Loucy (cell line): ENCODE measurements at regions not wholly inside any gene's neighbourhood (a gene's known extent, or its start where the extent isn't known, plus 50 kb on each side); places are given as distances from the start of the nearest gene placed in this dataset.

Experiments
- H2AFZ ChIP-seq: fragments of 200-600 bp; sonication (generic); 2 replicates; pipeline ENCODE4 v1.6.0; 2016; ENCODE audit warnings: antibody characterized with exemption, mild to moderate bottlenecking, low read length, moderate library complexity
- H3F3A ChIP-seq: fragments of 200-600 bp; 2 replicates; pipeline ENCODE4 v1.6.0; 2016; ENCODE audit warnings: antibody characterized with exemption, low read depth, mild to moderate bottlenecking
- H3K27me3 ChIP-seq: fragments of 200-600 bp; sonication (generic); 2 replicates; pipeline ENCODE4 v1.6.1; 2014; ENCODE audit warnings: low read length, mild to moderate bottlenecking; ENCODE audit not compliant: insufficient read depth, poor library complexity, severe bottlenecking
- H3K36me3 ChIP-seq: fragments of 200-600 bp; sonication (generic); 2 replicates; pipeline ENCODE4 v1.6.1; 2016; ENCODE audit warnings: low read length; ENCODE audit not compliant: insufficient read depth
- H3K4me1 ChIP-seq: fragments of 200-600 bp; sonication (generic); 2 replicates; pipeline ENCODE4 v1.5.1; 2014; ENCODE audit warnings: low read length, mild to moderate bottlenecking; ENCODE audit not compliant: insufficient read depth, poor library complexity, severe bottlenecking
- H3K4me2 ChIP-seq: fragments of 200-600 bp; sonication (generic); 2 replicates; pipeline ENCODE4 v1.6.0; 2014; ENCODE audit warnings: antibody characterized with exemption, low read length, low read depth, mild to moderate bottlenecking; ENCODE audit not compliant: poor library complexity, severe bottlenecking
- H3K4me3 ChIP-seq: fragments of 200-600 bp; sonication (generic); 2 replicates; pipeline ENCODE4 v1.5.1; 2014; ENCODE audit warnings: low read length, mild to moderate bottlenecking, mixed read lengths; ENCODE audit not compliant: poor library complexity, severe bottlenecking
- H3K79me2 ChIP-seq: fragments of 200-600 bp; sonication (generic); 2 replicates; pipeline ENCODE4 v1.6.1; 2014; ENCODE audit warnings: low read length; ENCODE audit not compliant: insufficient read depth
- H3K9ac ChIP-seq: fragments of 200-600 bp; sonication (generic); 2 replicates; pipeline ENCODE4 v1.6.0; 2014; ENCODE audit warnings: mild to moderate bottlenecking, low read depth, low read length, moderate library complexity; ENCODE audit not compliant: poor library complexity, severe bottlenecking
- H3K9me2 ChIP-seq: fragments of 200-600 bp; sonication (generic); replicated peaks from 2 replicates; pipeline ENCODE4 v1.6.1; 2016; ENCODE audit warnings: low read depth, low read length, mixed read lengths
- H3K9me3 ChIP-seq: fragments of 200-600 bp; sonication (generic); 2 replicates; pipeline ENCODE4 v1.6.1; 2014; ENCODE audit warnings: mild to moderate bottlenecking, antibody characterized with exemption, low read length, low read depth; ENCODE audit not compliant: insufficient read depth
- H4K20me1 ChIP-seq: fragments of 200-600 bp; sonication (generic); 2 replicates; pipeline ENCODE4 v1.6.0; 2014; ENCODE audit warnings: antibody characterized with exemption, low read length, mild to moderate bottlenecking; ENCODE audit not compliant: insufficient read depth, poor library complexity, severe bottlenecking
- EZH2phosphoT487 ChIP-seq: fragments of 200-600 bp; IDR thresholded peaks from 2 replicates; pipeline ENCODE4 v1.6.1; 2018; ENCODE audit warnings: antibody characterized with exemption, mild to moderate bottlenecking, moderate library complexity, borderline replicate concordance
- TF ChIP-seq, protein P1 (sequence below): fragments of 200-600 bp; sonication (generic); conservative IDR thresholded peaks from 2 replicates; pipeline ENCODE4 v1.5.1; 2014; ENCODE audit warnings: mild to moderate bottlenecking, antibody characterized with exemption, low read length

DNA sequence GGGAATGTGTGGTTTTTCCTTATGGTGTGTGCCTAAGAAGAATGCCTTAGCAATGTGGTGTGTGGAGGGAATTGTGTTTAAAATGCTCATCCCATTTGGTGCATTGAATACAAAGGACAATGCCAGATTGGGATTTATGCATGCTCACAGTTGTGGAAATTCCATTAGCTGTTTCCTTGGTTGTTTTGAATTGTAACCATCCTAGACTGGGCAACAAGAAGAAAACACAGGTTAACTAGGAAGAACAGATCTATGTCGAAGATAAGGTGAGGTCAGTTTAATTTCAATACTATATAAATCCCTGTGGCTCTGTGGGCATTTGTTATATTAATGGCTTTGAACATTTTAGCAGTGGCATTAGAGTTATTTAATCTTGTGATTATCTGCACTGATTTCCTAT, 266.8 kb downstream of the MAT2B start:
- no peak for TF ChIP-seq EZH2phosphoT487
- TF ChIP-seq, protein P1, sequence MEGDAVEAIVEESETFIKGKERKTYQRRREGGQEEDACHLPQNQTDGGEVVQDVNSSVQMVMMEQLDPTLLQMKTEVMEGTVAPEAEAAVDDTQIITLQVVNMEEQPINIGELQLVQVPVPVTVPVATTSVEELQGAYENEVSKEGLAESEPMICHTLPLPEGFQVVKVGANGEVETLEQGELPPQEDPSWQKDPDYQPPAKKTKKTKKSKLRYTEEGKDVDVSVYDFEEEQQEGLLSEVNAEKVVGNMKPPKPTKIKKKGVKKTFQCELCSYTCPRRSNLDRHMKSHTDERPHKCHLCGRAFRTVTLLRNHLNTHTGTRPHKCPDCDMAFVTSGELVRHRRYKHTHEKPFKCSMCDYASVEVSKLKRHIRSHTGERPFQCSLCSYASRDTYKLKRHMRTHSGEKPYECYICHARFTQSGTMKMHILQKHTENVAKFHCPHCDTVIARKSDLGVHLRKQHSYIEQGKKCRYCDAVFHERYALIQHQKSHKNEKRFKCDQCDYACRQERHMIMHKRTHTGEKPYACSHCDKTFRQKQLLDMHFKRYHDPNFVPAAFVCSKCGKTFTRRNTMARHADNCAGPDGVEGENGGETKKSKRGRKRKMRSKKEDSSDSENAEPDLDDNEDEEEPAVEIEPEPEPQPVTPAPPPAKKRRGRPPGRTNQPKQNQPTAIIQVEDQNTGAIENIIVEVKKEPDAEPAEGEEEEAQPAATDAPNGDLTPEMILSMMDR: no peak
- H3K9ac ChIP-seq: no peak overlapping the region

DNA sequence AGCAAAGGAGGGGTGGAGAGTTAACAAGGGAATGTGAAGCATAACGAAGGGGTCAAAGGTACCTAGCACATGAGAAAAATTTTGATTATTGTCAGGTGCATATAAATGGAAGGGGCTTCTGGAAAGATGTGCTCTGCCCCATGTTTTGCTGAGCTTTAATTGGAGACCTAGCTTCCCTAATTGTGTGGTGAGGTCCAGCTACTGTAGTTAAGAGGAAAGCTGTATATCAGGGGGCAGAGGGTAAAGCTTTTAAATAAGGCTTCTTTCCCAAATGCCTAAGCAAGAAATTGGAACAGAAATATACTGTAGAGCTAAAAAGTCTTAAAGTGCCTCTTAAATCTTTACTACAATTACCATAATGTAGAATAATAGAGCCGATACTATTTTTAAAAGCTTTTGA, 267.2 kb downstream of the MAT2B start:
- no peaks in the 10 kb centered on the region for H4K20me1 ChIP-seq
- TF ChIP-seq, protein P1: no peak
- TF ChIP-seq EZH2phosphoT487: no peak
- H3K4me2 ChIP-seq: no peak overlapping the region
- no peak overlapping the region for H2AFZ ChIP-seq
- no peaks in the 10 kb centered on the region for H3K79me2 ChIP-seq
- H3K9me2 ChIP-seq: no peaks in the 10 kb centered on the region
- no peaks in the 10 kb centered on the region for H3K27me3 ChIP-seq
- no peaks in the 10 kb centered on the region for H3F3A ChIP-seq
- no peak overlapping the region for H3K4me3 ChIP-seq
- H3K4me1 ChIP-seq: no peaks in the 10 kb centered on the region
- no peaks in the 10 kb centered on the region for H3K9me3 ChIP-seq
- H3K9ac ChIP-seq: no peak overlapping the region
- no peaks in the 10 kb centered on the region for H3K36me3 ChIP-seq

More for the DNA sequence above, 266.8 kb downstream of the MAT2B start:
- Histone ChIP-seq H2AFZ (no peak overlapping the region), H3K9me2 (no peaks in the 10 kb centered on the region), H3K4me2 (no peak overlapping the region), H3K79me2 (no peaks in the 10 kb centered on the region), H3K9me3 (no peaks in the 10 kb centered on the region), H3K36me3 (no peaks in the 10 kb centered on the region), H3K4me1 (no peaks in the 10 kb centered on the region), H4K20me1 (no peaks in the 10 kb centered on the region), H3K4me3 (no peak overlapping the region), H3F3A (no peaks in the 10 kb centered on the region), H3K27me3 (no peaks in the 10 kb centered on the region)

DNA sequence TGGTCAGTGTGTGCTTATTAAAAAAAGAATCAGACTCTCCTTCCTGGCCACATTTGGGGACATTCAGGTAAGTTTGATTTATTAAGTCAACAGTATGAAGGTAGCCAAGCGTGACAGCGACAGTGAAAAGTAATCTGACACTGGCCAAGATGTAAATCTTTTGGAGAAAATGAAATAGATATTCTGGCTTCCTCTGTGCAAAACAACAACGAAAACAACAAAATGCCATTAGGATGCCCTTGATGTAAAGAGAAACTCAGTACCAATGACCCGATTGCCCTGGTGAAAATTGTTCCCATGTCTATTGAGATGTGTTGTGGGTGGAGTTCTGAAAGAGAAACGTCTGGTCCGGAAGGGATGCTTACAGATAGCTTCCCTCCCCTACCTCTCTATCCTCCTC, 267.8 kb downstream of the MAT2B start:
- Histone ChIP-seq H4K20me1 (no peaks in the 10 kb centered on the region), H3F3A (no peaks in the 10 kb centered on the region), H3K27me3 (no peaks in the 10 kb centered on the region), H3K4me3 (no peak overlapping the region), H3K9me2 (no peaks in the 10 kb centered on the region), H3K9me3 (no peaks in the 10 kb centered on the region), H3K4me1 (no peaks in the 10 kb centered on the region), H3K79me2 (no peaks in the 10 kb centered on the region), H2AFZ (no peak overlapping the region), H3K9ac (no peak overlapping the region), H3K4me2 (no peak overlapping the region), H3K36me3 (no peaks in the 10 kb centered on the region)
- TF ChIP-seq, protein P1: no peak
- no peak for TF ChIP-seq EZH2phosphoT487
